ENCODE measurements at regions not wholly inside any gene's neighbourhood (a gene's known extent, or its start where the extent isn't known, plus 50 kb on each side); places are given as distances from the start of the nearest gene placed in this dataset.

DNA sequence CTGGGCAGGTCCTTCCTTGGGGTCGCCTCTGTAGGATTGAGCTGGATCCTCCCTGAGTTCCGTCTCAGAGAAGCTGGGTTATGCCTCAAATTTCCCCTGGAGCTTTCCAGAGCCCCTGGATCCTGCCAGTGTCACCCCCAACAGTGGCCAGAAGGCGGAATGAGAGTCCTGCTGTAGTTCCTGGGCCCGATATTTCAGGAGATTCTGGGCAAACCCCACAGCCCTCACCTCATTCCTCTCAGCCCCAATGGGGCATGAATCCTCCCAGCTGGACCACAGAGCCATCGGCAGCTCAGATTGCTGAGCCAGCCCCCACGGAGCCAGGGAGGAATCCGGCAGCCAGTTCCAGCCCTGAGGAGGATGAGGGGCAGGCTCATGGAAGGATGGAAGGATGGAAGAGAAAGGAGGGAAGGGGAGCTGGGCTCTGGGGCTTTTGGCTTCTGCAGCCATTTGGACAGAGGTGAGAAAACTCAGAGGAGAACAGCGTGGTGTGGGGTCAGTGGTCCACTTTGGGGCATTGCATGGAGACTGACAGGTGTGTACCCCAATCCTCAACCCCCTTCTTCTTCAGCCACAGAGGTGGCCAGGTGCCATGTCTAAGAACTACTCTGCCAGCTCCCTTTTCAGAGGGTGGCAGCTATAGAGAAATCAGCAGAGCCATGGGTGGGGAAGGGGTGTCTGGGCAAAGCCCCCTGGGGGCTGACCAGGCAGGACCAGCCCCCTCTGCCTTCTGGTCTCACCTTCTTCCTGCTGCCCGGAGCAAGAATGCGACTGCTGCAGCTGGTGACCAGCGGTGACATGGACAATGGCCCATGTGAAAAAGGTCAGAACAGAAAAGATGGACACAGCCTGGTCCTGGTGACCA is 867.6 kb downstream of the TBC1D22A start:
- peaks cover 7% of the 10 kb centered on the region for H3K27me3 Mint-ChIP-seq (ENCODE audit: low read depth)
- no peak for TF ChIP-seq CTCF (IDR thresholded peaks at IDR 0.05; ENCODE audit: unreplicated experiment in 3 of 3)
- H3K36me3 Mint-ChIP-seq (ENCODE audit: low read depth): no peaks in the 10 kb centered on the region
- H3K4me1 Mint-ChIP-seq: no peaks in the 10 kb centered on the region
- peaks cover 10% of the 10 kb centered on the region for H3K9me3 Mint-ChIP-seq
- no peak overlapping the region for H3K27ac Mint-ChIP-seq
- no peak overlapping the region for H3K4me3 Mint-ChIP-seq

- Mint-ChIP-seq H3K9me3 (peaks cover 10% of the 10 kb centered on the region), H3K27ac (no peak overlapping the region), H3K27me3 (ENCODE audit: low read depth) (peaks cover 7% of the 10 kb centered on the region), H3K4me3 (no peak overlapping the region), H3K36me3 (ENCODE audit: low read depth) (no peaks in the 10 kb centered on the region), H3K4me1 (no peaks in the 10 kb centered on the region)
- TF ChIP-seq CTCF (IDR thresholded peaks at IDR 0.05; ENCODE audit: unreplicated experiment in 3 of 3): no peak
Observed at GRCh38 chr22:47629273-47629711, 866.8 kb downstream of the TBC1D22A start.

- no peaks in the 10 kb centered on the region for H3K4me1 Mint-ChIP-seq
- H3K36me3 Mint-ChIP-seq (ENCODE audit: low read depth): no peaks in the 10 kb centered on the region
- no peak overlapping the region for H3K27ac Mint-ChIP-seq
- H3K9me3 Mint-ChIP-seq: peaks cover 6% of the 10 kb centered on the region
- no peak for TF ChIP-seq CTCF (IDR thresholded peaks at IDR 0.05; ENCODE audit: unreplicated experiment in 3 of 3)
- H3K4me3 Mint-ChIP-seq: no peak overlapping the region
- H3K27me3 Mint-ChIP-seq (ENCODE audit: low read depth): peaks cover 7% of the 10 kb centered on the region
Observed at GRCh38 chr22:47628477-47629272, 866.2 kb downstream of the TBC1D22A start.

DNA sequence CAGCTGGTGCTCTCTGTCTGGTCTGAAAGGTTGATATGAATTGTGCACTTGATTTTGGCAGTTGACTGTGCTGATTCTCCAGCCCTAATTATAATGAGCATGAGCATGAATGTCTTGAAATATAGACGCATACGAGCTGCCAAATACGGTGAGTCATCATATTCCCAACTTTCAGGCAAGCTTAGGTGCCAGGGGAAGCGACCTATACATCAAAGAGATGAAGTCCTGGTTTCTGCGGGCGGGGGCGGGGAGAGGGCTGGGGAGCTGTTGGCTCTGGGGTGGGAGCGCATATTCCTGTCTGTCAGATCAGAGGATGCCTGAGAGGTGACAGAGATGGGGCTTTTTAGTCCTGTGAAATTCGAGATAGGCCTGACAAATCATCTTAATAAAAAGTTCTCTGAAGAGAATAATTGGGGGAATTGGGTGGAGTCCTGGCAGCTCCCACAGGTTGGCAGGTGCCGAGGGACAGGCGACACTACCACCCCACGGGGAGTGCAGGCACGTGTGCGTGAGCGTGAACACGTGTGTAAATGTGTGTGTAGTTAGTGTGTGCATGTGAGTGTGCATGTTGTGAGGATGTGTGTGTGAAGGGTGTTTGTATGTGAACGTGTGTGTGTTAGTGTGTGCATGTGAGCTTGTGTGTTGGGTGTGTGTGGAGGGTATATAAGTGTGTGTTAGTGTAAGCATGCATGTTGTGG is 865.3 kb downstream of the TBC1D22A start:
- H3K27ac Mint-ChIP-seq: peak overlapping the region in 1 of 3 experiments; percentile 36
- no peaks in the 10 kb centered on the region for H3K36me3 Mint-ChIP-seq (ENCODE audit: low read depth)
- H3K9me3 Mint-ChIP-seq: peaks cover 3% of the 10 kb centered on the region
- peaks cover 12% of the 10 kb centered on the region for H3K27me3 Mint-ChIP-seq (ENCODE audit: low read depth)
- H3K4me1 Mint-ChIP-seq: no peaks in the 10 kb centered on the region
- TF ChIP-seq CTCF (IDR thresholded peaks at IDR 0.05; ENCODE audit: unreplicated experiment in 3 of 3): no peak
- H3K4me3 Mint-ChIP-seq: no peak overlapping the region

DNA sequence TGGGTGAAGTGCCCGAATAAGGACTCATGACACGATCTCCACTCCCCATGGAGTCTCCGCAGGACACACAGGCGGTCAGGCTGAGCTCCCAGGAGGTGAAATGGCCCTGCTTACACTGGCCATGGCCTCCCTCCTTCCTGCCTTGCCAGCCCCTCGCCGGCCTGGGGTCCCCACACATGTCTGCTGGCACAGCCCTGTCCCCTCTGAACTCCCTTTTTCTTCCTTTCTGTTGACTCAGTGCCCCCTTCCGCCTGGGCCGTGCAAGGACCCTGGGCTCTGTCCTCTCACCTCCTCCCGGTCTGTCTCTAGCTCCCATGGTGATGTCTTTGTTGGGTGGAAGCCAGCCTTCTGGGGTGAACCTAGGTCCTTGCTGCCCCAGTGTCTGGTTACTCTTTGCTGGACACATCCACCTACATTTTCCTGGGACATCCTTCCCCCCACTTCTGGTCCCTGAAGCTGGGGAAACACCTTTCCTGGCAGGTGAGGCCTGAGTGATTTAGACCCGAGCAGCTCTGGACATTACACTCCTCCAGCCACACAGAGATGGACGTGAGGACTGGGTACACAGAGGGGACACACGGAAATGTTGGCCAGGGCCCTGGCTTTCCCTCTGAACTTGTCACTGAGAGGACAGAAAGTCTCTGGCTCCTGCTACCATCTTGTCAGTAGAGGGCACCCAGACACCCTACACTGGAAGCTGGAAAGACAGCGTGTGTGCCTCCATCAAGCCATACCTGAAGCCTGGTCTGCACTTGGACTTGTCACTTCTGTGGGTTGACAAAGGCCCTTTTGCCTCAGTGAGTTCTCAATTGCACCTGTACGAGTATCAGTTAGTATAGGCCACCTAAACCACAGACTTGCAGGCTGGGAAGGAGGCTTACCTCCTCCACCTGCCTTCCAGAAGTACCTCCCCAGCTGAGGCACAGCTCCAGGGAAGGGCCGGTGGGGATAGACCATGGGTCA is 864.3 kb downstream of the TBC1D22A start:
- Mint-ChIP-seq H3K36me3 (ENCODE audit: low read depth) (no peaks in the 10 kb centered on the region), H3K4me3 (no peak overlapping the region), H3K9me3 (no peaks in the 10 kb centered on the region), H3K4me1 (no peaks in the 10 kb centered on the region), H3K27me3 (ENCODE audit: low read depth) (peaks cover 11% of the 10 kb centered on the region), H3K27ac (peak overlapping the region in 1 of 3 experiments; percentile 36)
- no peak for TF ChIP-seq CTCF (IDR thresholded peaks at IDR 0.05; ENCODE audit: unreplicated experiment in 3 of 3)

Data from nephron (organoid).